Hepatocyte (in vitro differentiated cells): ENCODE measurements at regions not wholly inside any gene's neighbourhood (a gene's known extent, or its start where the extent isn't known, plus 50 kb on each side); places are given as distances from the start of the nearest gene placed in this dataset.

Experiments
- EZH2 ChIP-seq: fragments of 200-600 bp; sonication (generic); IDR thresholded peaks from 2 replicates; pipeline ENCODE4 v1.6.1; 2016; ENCODE audit warnings: antibody characterized with exemption, mild to moderate bottlenecking, borderline replicate concordance
- EZH2phosphoT487 ChIP-seq: fragments of 200-600 bp; sonication (generic); IDR thresholded peaks from one replicate; pipeline ENCODE4 v1.6.1; 2018; ENCODE audit warnings: antibody characterized with exemption, mild to moderate bottlenecking, low read depth, moderate library complexity; ENCODE audit not compliant: unreplicated experiment, severe bottlenecking
- TF ChIP-seq, protein P1 (sequence below): fragments of 200-600 bp; sonication (generic); IDR thresholded peaks from 2 replicates; pipeline ENCODE4 v1.5.1; 2016; ENCODE audit warnings: antibody characterized with exemption, mild to moderate bottlenecking; ENCODE audit not compliant: poor library complexity

- TF ChIP-seq EZH2phosphoT487 (no peak), EZH2 (no peak)
- TF ChIP-seq, protein P1, sequence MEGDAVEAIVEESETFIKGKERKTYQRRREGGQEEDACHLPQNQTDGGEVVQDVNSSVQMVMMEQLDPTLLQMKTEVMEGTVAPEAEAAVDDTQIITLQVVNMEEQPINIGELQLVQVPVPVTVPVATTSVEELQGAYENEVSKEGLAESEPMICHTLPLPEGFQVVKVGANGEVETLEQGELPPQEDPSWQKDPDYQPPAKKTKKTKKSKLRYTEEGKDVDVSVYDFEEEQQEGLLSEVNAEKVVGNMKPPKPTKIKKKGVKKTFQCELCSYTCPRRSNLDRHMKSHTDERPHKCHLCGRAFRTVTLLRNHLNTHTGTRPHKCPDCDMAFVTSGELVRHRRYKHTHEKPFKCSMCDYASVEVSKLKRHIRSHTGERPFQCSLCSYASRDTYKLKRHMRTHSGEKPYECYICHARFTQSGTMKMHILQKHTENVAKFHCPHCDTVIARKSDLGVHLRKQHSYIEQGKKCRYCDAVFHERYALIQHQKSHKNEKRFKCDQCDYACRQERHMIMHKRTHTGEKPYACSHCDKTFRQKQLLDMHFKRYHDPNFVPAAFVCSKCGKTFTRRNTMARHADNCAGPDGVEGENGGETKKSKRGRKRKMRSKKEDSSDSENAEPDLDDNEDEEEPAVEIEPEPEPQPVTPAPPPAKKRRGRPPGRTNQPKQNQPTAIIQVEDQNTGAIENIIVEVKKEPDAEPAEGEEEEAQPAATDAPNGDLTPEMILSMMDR: no peak
These were observed 243.3 kb upstream of the VLDLR start for GRCh38 chr9:2378266-2378665.
